ENCODE measurements at regions not wholly inside any gene's neighbourhood (a gene's known extent, or its start where the extent isn't known, plus 50 kb on each side); places are given as distances from the start of the nearest gene placed in this dataset.

- CTCF ChIA-PET: interaction anchor here (0.7 to 1.8 kb wide), 9 partner anchors 12 to 122 kb away, joined by 3 to 12 read pairs (median 4); no protein-coding TSS in a partner anchor
- no TSS peak for BruUV-seq (replicated peaks)
- H2AFZ ChIP-seq (ENCODE audit: low read depth, low read length): no peak overlapping the region
- no peaks in the 10 kb centered on the region for H3K9me1 ChIP-seq (replicated peaks; ENCODE audit: control insufficient read depth, extremely low read depth, insufficient read depth, low read length)
- peak overlapping the region; percentile 67 for H3K27ac ChIP-seq (ENCODE audit: insufficient read depth, low read depth, low read length)
- intact Hi-C loops (cut with micrococcal nuclease): no loop called here
- H4K20me1 ChIP-seq (replicated peaks; ENCODE audit: control insufficient read depth, extremely low read depth, insufficient read depth, low read length): no peaks in the 10 kb centered on the region
- dilution Hi-C loops (cut with MboI; ENCODE audit: extremely low pct_ligation_motif_present, low sequenced_read_pairs): no loop called here
- POLR2A ChIA-PET: interaction anchor here (0.8 to 1.2 kb wide), 2 partner anchors 12 to 14 kb away, joined by 3 read pairs; no protein-coding TSS in a partner anchor
- DNase-seq (ENCODE audit: low read depth, low spot score) (peak; percentile 76), FAIRE-seq (peak; percentile 4)
- no peak overlapping the region for H3K4me3 ChIP-seq (replicated peaks in 1 of 3; ENCODE audit: insufficient read depth in 1 of 3, low read depth in 1 of 3, low read length in 3 of 3)
- no peak for TF ChIP-seq POLR2A (IDR thresholded peaks at IDR 0.05; ENCODE audit: low read depth, low read length)
- TF ChIP-seq JUN (IDR thresholded peaks at IDR 0.05; ENCODE audit: borderline replicate concordance, insufficient read depth, insufficient read length, low read depth): peak; percentile 66
- TF ChIP-seq POLR2AphosphoS5 (IDR thresholded peaks at IDR 0.05; ENCODE audit: insufficient read depth, low read depth, low read length): no peak
- peak; percentile 83 for TF ChIP-seq GATA2 (IDR thresholded peaks at IDR 0.05; ENCODE audit: insufficient read depth, insufficient read length, low read depth, low read length)
- peak; percentile 95 for TF ChIP-seq FOS (IDR thresholded peaks at IDR 0.05; ENCODE audit: borderline replicate concordance, insufficient read depth, low read length)
- no peak for TF ChIP-seq CTCF (IDR thresholded peaks at IDR 0.05; ENCODE audit: extremely low read depth in 1 of 2, insufficient read depth in 1 of 2, low read depth in 1 of 2, low read length in 2 of 2)
- H3K9ac ChIP-seq (replicated peaks; ENCODE audit: extremely low read depth, insufficient read depth, low read length): peak overlapping the region; percentile 42
- peaks cover 29% of the 10 kb centered on the region for H3K79me2 ChIP-seq (ENCODE audit: control insufficient read depth, insufficient read depth, low read length)
- H3K4me2 ChIP-seq (ENCODE audit: insufficient read depth, low read length): peak overlapping the region; percentile 71
- H3K27me3 ChIP-seq (ENCODE audit: control insufficient read depth in 2 of 2, insufficient read depth in 2 of 2, low read length in 2 of 2): no peaks in the 10 kb centered on the region
- no peaks in the 10 kb centered on the region for H3K9me3 ChIP-seq (replicated peaks; ENCODE audit: control insufficient read depth, insufficient read depth, low read length)
- peaks cover 78% of the 10 kb centered on the region for H3K4me1 ChIP-seq (ENCODE audit: control insufficient read depth, extremely low read depth, insufficient read depth, low read length)
- no peaks in the 10 kb centered on the region for H3K36me3 ChIP-seq (ENCODE audit: control insufficient read depth in 2 of 2, extremely low read depth in 1 of 2, insufficient read depth in 2 of 2, low read length in 2 of 2)
These were observed 183.7 kb upstream of the KLF14 start for GRCh38 chr7:130917669-130918128.
